H9 (cell line): ENCODE measurements at regions not wholly inside any gene's neighbourhood (a gene's known extent, or its start where the extent isn't known, plus 50 kb on each side); places are given as distances from the start of the nearest gene placed in this dataset.

ENCODE experiments used
- DNase-seq: peaks from one replicate; pipeline ENCODE4 v3.0.0-alpha.2; 2017
- H2AFZ ChIP-seq: one replicate; pipeline ENCODE4 v1.6.1; 2013; ENCODE audit warnings: mild to moderate bottlenecking, low read length, control low read depth, moderate library complexity
- H2AK5ac ChIP-seq: 2 replicates; pipeline ENCODE4 v1.6.1; 2013; ENCODE audit warnings: low read length, control low read depth, mixed read lengths; ENCODE audit not compliant: insufficient read length
- H2BK120ac ChIP-seq: one replicate; pipeline ENCODE4 v1.6.1; 2013; ENCODE audit warnings: low read depth, mild to moderate bottlenecking, low read length, control low read depth, inconsistent platforms; ENCODE audit not compliant: poor library complexity, severe bottlenecking
- H2BK12ac ChIP-seq: 2 replicates; pipeline ENCODE4 v1.6.1; 2013; ENCODE audit warnings: low read length, control low read depth, mixed read lengths, low read depth; ENCODE audit not compliant: insufficient read length
- H2BK15ac ChIP-seq: 2 replicates; pipeline ENCODE4 v1.6.1; 2013; ENCODE audit warnings: low read depth, low read length, control low read depth
- H2BK20ac ChIP-seq: one replicate; pipeline ENCODE4 v1.6.1; 2013; ENCODE audit warnings: low read depth, mild to moderate bottlenecking, low read length, control low read depth, inconsistent platforms; ENCODE audit not compliant: poor library complexity, severe bottlenecking
- H2BK5ac ChIP-seq: 2 replicates; pipeline ENCODE4 v1.6.1; 2013; ENCODE audit warnings: low read length, control low read depth, mixed read lengths; ENCODE audit not compliant: insufficient read length
- H3K14ac ChIP-seq: 2 replicates; pipeline ENCODE4 v1.6.1; 2013; ENCODE audit warnings: low read length, control low read depth; ENCODE audit not compliant: insufficient read depth
- H3K18ac ChIP-seq: 2 replicates; pipeline ENCODE4 v1.6.1; 2013; ENCODE audit warnings: low read depth, mild to moderate bottlenecking, mixed read lengths, low read length, control low read depth; ENCODE audit not compliant: insufficient read length
- H3K23ac ChIP-seq: 2 replicates; pipeline ENCODE4 v1.6.1; 2013; ENCODE audit warnings: low read length, control low read depth, mixed read lengths, low read depth; ENCODE audit not compliant: insufficient read length
- H3K23me2 ChIP-seq: 2 replicates; pipeline ENCODE4 v1.6.1; 2013; ENCODE audit warnings: low read depth, mild to moderate bottlenecking, mixed read lengths, low read length, control low read depth; ENCODE audit not compliant: insufficient read length, poor library complexity, severe bottlenecking
- H3K27ac ChIP-seq: 2 replicates; pipeline ENCODE4 v1.5.1; 2013; ENCODE audit warnings: low read length, control low read depth, mixed read lengths, low read depth; ENCODE audit not compliant: insufficient read length
- H3K27me3 ChIP-seq: 2 replicates; pipeline ENCODE4 v1.6.1; 2013; ENCODE audit warnings: low read length, control low read depth, inconsistent platforms; ENCODE audit not compliant: insufficient read depth
- H3K4ac ChIP-seq: 2 replicates; pipeline ENCODE4 v1.6.1; 2013; ENCODE audit warnings: low read depth, mild to moderate bottlenecking, control low read depth, inconsistent platforms, low read length, moderate library complexity
- H3K4me1 ChIP-seq: 2 replicates; pipeline ENCODE4 v1.6.1; 2013; ENCODE audit warnings: low read length, control low read depth, inconsistent platforms; ENCODE audit not compliant: insufficient read depth
- H3K4me2 ChIP-seq: 2 replicates; pipeline ENCODE4 v1.6.1; 2013; ENCODE audit warnings: low read length, control low read depth, mixed read lengths; ENCODE audit not compliant: insufficient read length, insufficient read depth
- H3K56ac ChIP-seq: 2 replicates; pipeline ENCODE4 v1.6.1; 2013; ENCODE audit warnings: low read depth, mild to moderate bottlenecking, mixed read lengths, low read length, control low read depth; ENCODE audit not compliant: insufficient read length
- H3K79me1 ChIP-seq: 2 replicates; pipeline ENCODE4 v1.6.1; 2013; ENCODE audit warnings: low read depth, mild to moderate bottlenecking, moderate library complexity, low read length, control low read depth, inconsistent platforms; ENCODE audit not compliant: insufficient read depth, poor library complexity, severe bottlenecking
- H3K79me2 ChIP-seq: 2 replicates; pipeline ENCODE4 v1.6.1; 2013; ENCODE audit warnings: low read length, control low read depth, inconsistent platforms; ENCODE audit not compliant: insufficient read depth
- H3K9ac ChIP-seq: 2 replicates; pipeline ENCODE4 v1.6.1; 2013; ENCODE audit warnings: low read length, control low read depth, mixed read lengths; ENCODE audit not compliant: insufficient read length; ENCODE audit errors: extremely low read depth
- H3K9me3 ChIP-seq: one replicate; pipeline ENCODE4 v1.6.1; 2013; ENCODE audit warnings: low read depth, low read length, inconsistent platforms; ENCODE audit not compliant: control insufficient read depth
- H3T11ph ChIP-seq: one replicate; pipeline ENCODE4 v1.6.1; 2013; ENCODE audit warnings: mild to moderate bottlenecking, low read length, control low read depth, inconsistent platforms
- H4K20me1 ChIP-seq: one replicate; pipeline ENCODE4 v1.6.1; 2013; ENCODE audit not compliant: control insufficient read depth, insufficient read length, insufficient read depth
- H4K5ac ChIP-seq: 2 replicates; pipeline ENCODE4 v1.6.1; 2013; ENCODE audit warnings: low read depth, mild to moderate bottlenecking, mixed read lengths, low read length, control low read depth; ENCODE audit not compliant: insufficient read length
- H4K8ac ChIP-seq: replicated peaks from 2 replicates; pipeline ENCODE4 v1.6.1; 2013; ENCODE audit warnings: low read length, control low read depth, mixed read lengths, low read depth; ENCODE audit not compliant: insufficient read length
- H4K91ac ChIP-seq: 2 replicates; pipeline ENCODE4 v1.6.1; 2013; ENCODE audit warnings: low read depth, mild to moderate bottlenecking, moderate library complexity, mixed read lengths, low read length, control low read depth; ENCODE audit not compliant: insufficient read length
- H3K27ac Mint-ChIP-seq, 3 experiments: 2 replicates in 2 of 3; 3 replicates in 1 of 3; pipeline ENCODE4 v1.8.0; 2020 to 2021; ENCODE audit warnings: mixed read lengths in 3 of 3, mild to moderate bottlenecking in 1 of 3, moderate library complexity in 1 of 3
- H3K27me3 Mint-ChIP-seq: 2 replicates; pipeline ENCODE4 v1.8.0; 2021; ENCODE audit warnings: low read depth, mild to moderate bottlenecking, moderate library complexity, mixed read lengths
- H3K36me3 Mint-ChIP-seq, 3 experiments: 2 replicates in 2 of 3; 3 replicates in 1 of 3; pipeline ENCODE4 v1.8.0; 2020 to 2021; ENCODE audit warnings: low read depth in 3 of 3, mixed read lengths in 3 of 3; ENCODE audit not compliant: insufficient read depth in 1 of 3
- H3K4me1 Mint-ChIP-seq, 2 experiments: 2 replicates each; pipeline ENCODE4 v1.8.0; 2020; ENCODE audit warnings: mixed read lengths in 2 of 2
- H3K4me3 Mint-ChIP-seq, 2 experiments: 2 replicates in 1 of 2; 3 replicates in 1 of 2; pipeline ENCODE4 v1.8.0; 2020 to 2021; ENCODE audit warnings: mild to moderate bottlenecking in 2 of 2, mixed read lengths in 2 of 2, moderate library complexity in 1 of 2
- H3K9me3 Mint-ChIP-seq, 2 experiments: 2 replicates in 1 of 2; 3 replicates in 1 of 2; pipeline ENCODE4 v1.8.0; 2020; ENCODE audit warnings: mild to moderate bottlenecking in 2 of 2, mixed read lengths in 2 of 2, moderate library complexity in 1 of 2
- CTCF ChIP-seq: fragments of 200-600 bp; sonication (generic); conservative IDR thresholded peaks from 3 replicates; pipeline ENCODE4 v1.8.0; 2021; ENCODE audit warnings: antibody characterized with exemption, mild to moderate bottlenecking
- WGBS: extraction: QIAGEN DNeasy Blood & Tissue Kit; methylation state at CpG from one replicate; pipeline ENCODE4 v1.1.7; 2013; ENCODE audit warnings: missing lambda C conversion rate, low lambda C conversion rate, mixed read lengths; ENCODE audit not compliant: insufficient read length; ENCODE audit errors: extremely low coverage; 5-methylcytosine and 5-hydroxymethylcytosine counted together

GRCh38 chr5:125823572-125823971 lies 599.6 kb upstream of the GRAMD2B start:
- H3K56ac ChIP-seq, result no peak overlapping the region

More at GRCh38 chr5:125823572-125823971, 599.6 kb upstream of the GRAMD2B start:
- H3K27ac ChIP-seq, result no peak overlapping the region
- no peaks in the 10 kb centered on the region for H4K20me1 ChIP-seq
- no CpG with 5 or more reads among the region's 4 CpGs for WGBS
- H3K23me2 ChIP-seq, result no peaks in the 10 kb centered on the region
- H3K27me3 ChIP-seq, result no peaks in the 10 kb centered on the region
- no peak overlapping the region for H2BK120ac ChIP-seq
- no peak overlapping the region for H3K9ac ChIP-seq
- H4K8ac ChIP-seq, result no peak overlapping the region
- Mint-ChIP-seq H3K4me1 (no peaks in the 10 kb centered on the region), H3K4me3 (no peak overlapping the region), H3K27ac (no peak overlapping the region), H3K27me3 (no peaks in the 10 kb centered on the region), H3K9me3 (peaks cover 0 to 4% of the 10 kb centered on the region in 2 experiments; a peak in 2 of 5 replicates), H3K36me3 (no peaks in the 10 kb centered on the region)
- H3K79me1 ChIP-seq, result no peaks in the 10 kb centered on the region
- H2BK12ac ChIP-seq, result no peak overlapping the region
- TF ChIP-seq CTCF, result no peak
- H3K4me1 ChIP-seq, result peaks cover 2% of the 10 kb centered on the region; the same call in 1 of the 2 replicates
- H3K23ac ChIP-seq, result no peak overlapping the region
- no peak overlapping the region for H3T11ph ChIP-seq
- no peak overlapping the region for H2BK15ac ChIP-seq
- H3K9me3 ChIP-seq, result no peaks in the 10 kb centered on the region
- no peak overlapping the region for H3K18ac ChIP-seq
- no peak overlapping the region for H2BK20ac ChIP-seq
- no peak overlapping the region for H3K4me2 ChIP-seq
- no peak overlapping the region for H2AFZ ChIP-seq
- H3K79me2 ChIP-seq, result no peaks in the 10 kb centered on the region
- no peak overlapping the region for H4K91ac ChIP-seq
- H4K5ac ChIP-seq, result no peak overlapping the region
- no peak overlapping the region for H3K4ac ChIP-seq
- DNase-seq, result no peak
- H2AK5ac ChIP-seq, result no peak overlapping the region
- no peak overlapping the region for H2BK5ac ChIP-seq
- H3K14ac ChIP-seq, result no peak overlapping the region
